HG02759 (cell line): ENCODE measurements at regions not wholly inside any gene's neighbourhood (a gene's known extent, or its start where the extent isn't known, plus 50 kb on each side); places are given as distances from the start of the nearest gene placed in this dataset.

ENCODE experiments used
- ATAC-seq: cut with Tn5 transposase; IDR thresholded peaks from one replicate; pipeline ENCODE4 v1.9.1; 2021; ENCODE audit warnings: mild to moderate bottlenecking, moderate library complexity; ENCODE audit not compliant: unreplicated experiment

GRCh38 chr3:178297740-178298139, 238.5 kb upstream of the KCNMB2 start:
- no peak for ATAC-seq

GRCh38 chr3:178300441-178300959, 235.7 kb upstream of the KCNMB2 start:
- ATAC-seq, result no peak

DNA sequence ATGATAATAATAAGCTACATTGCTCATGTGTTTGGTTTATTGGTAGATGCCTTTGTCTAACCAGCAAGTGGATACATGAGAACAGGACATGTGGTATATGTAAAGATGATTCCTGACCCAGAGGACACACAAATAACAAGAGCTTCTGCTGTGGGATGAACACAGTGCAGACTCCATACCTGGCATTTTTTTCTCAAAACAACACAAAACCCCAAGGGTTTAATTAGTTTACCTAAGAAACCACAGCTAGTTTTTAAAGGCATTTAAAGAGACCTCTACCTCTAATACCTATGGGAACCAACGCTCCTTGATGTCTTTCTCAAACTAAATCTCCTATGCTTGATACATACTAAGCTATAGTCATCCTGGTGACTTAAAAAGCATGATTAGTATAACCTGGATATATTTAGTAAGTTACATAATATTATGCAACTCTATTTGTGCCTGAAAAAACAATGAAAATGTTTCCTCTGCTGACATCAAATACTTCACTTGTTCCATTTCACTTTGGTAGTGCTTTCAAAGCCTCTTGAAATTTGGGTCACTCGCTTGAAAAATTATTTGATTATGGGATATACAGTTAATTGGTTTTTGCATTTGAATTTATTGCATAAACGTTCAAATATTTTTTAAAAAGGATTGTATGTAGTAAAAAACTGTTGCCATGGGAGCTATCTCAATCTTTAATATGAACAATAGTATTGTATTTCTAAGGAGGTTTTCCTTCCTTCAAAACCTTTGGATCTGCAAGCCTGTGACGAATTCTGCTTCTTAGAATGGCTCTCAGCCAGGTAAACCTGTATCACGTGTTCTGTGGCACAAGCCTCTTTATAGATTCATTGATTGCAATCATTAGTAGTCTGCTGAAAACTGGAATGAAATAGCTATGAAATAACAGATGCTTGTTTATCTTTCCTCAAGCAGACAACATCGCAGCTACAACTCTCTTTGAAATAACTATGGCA, 233.0 kb upstream of the KCNMB2 start:
- ATAC-seq, result no peak

- no peak for ATAC-seq
These were observed 231.3 kb upstream of the KCNMB2 start for GRCh38 chr3:178304758-178305467.

DNA sequence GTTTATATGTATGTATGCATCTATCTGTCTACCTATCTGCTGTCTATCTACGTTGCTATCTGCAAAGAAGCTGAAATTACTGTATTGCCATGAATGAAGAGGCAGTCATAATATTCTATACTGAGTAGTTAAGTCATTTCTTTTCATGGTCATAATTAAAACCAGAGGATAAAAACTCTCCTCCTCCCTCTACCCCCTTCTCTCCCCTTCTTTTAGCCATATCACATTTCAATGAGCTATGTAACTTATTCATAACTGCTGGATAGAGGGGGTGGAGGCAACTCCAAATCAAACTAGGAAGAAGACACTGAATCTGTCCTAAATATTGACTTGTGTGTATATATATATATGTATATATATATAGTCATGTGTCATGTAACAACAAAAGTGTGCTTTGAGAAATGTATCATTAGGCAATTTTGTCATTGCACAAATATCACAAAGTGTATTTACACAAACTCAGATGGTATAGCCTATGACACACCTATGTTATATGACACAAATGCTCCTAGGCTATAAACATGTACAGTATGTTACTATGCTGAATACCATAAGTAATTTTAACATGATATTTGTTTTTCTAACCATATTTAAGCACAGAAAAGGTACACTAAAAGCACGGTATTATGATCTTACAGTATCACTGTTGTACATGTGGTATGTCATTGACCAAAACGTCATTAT, 229.7 kb upstream of the KCNMB2 start:
- ATAC-seq, result no peak

DNA sequence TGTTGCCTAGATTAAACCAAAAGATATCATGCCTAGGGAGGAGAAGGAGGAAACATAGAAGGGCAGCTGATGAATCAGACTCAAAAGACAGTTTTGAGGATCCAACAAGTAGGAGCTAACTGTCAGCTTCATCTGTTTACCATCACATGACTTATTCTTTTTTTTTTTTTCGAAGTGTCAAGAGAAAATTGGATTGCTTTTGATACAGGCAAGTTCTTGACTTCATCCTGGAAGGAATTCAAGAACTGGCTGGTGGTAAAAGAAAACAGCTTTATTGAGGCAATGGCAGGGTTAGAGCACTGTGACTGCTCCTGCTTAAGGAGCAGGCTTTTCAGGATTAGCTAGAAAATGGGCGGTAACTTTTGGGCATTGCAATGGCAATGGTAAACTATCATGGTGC, 227.5 kb upstream of the KCNMB2 start:
- no peak for ATAC-seq

DNA sequence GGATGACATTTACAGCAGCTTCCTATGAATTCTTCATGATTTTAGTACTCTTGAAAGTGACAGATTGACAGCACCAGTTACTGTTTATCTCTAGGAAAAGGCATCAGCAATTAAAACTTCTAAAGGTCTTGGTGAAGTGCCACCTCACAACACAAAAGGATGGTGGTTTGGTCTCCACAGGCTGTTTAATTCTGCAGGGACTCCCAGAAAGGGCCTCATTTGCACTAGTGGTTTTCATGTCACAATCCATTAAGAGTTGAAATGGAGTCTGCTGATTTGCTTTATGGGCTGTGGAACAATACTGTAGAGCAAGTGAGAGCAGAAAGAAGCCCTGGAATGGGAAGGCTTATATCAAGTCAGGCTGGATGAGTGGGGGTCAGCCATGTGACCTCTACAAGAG, 225.3 kb upstream of the KCNMB2 start:
- no peak for ATAC-seq

DNA sequence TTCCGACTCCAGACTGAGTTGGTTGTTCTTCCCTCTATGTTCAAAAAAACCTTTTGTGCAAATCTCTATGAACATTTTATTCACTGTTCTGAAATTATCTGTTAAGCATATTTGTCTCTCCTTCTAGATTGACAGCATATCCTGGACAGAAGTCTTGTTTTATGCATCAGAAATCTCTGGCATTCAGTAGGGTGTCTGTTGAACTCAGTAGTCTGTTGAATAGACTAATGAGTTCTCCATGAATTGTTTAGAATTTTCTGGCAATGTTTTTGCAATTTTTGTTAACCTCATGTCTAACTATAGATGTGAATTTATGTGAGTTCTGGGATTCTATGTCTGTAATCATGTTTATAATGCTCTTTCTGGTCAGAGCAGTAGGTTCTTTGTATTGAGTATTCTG, 222.5 kb upstream of the KCNMB2 start:
- ATAC-seq, result no peak

- ATAC-seq, result no peak
These were observed 217.9 kb upstream of the KCNMB2 start for GRCh38 chr3:178318340-178318739.

DNA sequence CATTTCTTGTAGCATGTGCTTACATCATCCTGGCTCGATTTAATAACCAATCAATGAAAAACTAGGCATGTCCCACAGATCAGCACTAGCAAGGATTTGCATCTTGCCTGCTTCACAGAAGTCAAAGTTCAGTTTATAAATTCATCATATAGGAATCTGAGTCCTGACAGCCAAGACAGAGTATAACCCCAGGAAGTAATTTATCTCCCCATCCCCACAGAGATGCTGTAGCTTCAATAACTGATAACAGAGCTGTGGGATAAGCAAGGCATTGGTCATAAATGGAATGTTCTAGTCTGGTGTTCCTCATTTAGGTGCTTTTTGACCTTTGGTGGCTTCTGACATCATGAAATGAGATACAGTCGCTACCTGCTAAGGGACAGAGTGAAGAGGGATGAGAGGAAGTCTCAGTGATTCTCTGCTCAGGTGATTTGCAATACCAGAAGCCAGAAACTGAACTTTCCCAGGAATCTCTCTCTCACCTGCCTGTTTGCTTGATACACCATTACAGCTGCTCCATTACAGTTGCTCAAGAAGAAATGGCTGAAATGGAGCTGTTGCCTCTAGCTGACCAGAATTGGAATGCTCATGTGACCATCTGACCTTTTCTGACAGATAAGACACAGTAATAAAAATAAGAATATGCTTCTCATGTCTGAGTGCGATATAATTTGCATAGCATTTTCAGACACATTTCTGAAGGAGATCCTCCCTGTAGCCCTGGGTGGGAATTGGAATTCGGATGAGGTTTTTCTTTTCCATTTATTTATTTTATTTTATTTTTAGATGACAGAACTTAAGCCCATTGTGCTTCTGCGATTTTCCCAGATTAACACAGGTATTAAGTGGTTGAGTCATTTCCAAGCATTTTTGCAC, 217.1 kb upstream of the KCNMB2 start:
- no peak for ATAC-seq

DNA sequence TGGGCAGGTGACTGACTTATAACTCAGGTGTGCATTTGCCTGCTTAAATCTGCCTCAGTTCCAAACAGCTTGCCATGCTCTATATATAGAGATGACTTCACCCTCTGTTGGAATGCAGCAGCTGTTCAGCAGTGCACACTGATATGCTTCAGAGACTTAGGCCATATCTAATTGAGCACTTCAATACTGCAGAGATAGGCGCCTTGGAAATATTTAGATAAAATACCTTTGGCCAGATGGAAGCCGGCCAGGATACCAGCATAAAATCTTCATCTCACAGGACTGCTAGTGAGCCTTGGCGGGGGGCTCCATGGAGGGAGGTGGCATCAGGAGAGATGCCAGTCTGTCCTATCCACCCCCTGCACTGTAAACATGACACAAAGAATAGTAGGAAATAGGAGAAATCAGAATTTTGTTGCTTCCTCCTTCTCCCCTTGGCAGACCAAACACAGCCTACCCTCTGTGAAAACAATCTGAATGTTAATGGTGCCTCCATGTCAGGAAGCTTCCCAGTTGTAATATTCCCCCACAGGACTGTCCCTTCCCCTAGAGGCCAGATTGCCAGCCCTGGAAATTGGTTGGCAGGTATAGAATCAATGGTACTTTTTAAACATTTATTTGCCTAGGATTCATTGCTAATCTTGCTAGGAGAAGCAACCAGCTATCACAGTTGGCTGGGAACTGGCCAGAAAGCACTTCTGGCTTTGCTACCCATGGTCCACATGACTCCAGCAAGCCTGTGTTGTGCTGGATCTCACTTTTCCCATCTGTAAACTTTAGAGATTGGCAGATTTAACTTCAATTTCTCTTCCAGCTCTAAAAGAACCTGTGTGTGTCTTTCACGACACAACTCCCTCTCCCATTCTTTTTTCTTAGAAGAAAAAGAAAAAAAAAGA, 215.5 kb upstream of the KCNMB2 start:
- ATAC-seq, result no peak

DNA sequence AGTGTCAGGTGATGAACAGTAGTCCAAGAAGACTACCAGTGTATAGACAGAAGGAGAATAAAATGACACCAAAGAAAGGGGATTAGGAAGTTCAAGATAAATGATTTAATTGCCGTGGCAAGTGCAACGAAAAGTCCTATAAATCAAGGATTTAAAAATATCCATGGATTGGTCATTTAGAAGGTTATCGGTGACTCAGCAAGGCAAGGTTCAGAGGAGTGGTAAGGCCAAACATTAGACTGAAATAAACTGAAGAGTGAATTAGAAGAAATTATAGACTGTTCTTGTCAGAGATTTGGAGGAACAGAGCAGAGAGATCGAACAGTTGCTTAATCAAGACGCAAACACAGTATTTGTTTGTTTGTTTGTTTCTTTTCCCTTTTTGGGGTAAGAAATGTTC, 211.9 kb upstream of the KCNMB2 start:
- no peak for ATAC-seq

DNA sequence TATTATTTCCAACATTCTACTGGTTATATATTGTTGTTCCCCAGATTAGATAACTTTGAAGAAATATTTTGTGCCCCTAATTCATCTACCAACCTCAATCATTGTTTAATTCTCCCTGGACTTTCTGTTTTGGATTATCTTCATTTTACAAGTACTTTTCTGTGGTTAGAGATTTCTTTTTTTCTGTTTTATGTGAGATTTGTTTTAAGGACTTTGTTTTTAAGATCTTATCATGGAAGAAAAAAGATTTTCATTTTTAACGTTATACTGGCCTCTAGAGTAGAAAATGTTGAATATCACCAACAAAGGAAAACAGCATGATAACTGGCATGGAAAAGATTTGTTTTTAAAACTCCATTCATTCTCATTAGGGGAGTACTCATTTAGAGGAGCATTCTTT, 210.9 kb upstream of the KCNMB2 start:
- ATAC-seq, result no peak

DNA sequence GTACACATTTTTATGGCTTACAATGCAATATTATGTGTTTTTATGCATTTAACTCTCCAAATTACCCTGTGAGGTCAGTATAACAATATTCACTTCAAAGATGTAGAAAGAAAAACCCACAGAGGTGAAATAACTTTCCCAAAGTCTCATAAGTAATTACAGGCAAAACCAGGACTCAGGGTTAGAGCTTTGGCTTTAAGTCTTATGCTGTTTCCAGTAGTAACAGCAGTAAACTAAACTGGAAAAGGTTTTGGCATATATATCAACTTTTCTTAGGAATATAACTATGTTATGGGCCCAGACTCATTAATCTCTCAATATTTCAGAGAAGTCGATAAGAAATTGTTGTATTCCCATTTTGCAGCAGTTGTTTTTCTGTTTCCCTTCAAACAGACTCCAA, 206.3 kb upstream of the KCNMB2 start:
- ATAC-seq, result no peak

GRCh38 chr3:178334239-178334638, 202.0 kb upstream of the KCNMB2 start:
- no peak for ATAC-seq

- ATAC-seq, result no peak
These were observed 199.9 kb upstream of the KCNMB2 start for GRCh38 chr3:178336336-178336735.

GRCh38 chr3:178340506-178340905, 195.7 kb upstream of the KCNMB2 start:
- ATAC-seq, result no peak

DNA sequence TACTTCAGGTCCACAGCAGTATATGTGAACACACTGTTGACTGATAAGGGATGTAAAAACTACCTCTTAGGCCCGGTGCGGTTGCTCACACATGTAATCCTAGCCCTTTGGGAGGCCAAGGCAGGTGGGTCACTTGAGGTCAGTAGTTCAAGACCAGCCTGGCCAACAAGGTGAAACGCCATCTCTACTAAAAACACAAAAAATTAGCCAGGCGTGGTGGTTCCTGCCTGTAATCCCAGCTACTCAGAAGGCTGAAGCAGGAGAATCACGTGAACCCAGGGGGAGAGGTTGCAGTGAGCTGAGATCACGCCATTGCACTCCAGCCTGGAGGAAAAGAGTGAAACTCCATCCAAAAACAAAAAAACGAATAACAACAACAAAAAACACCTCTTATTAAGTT, 194.6 kb upstream of the KCNMB2 start:
- no peak for ATAC-seq

GRCh38 chr3:178342111-178342510, 194.1 kb upstream of the KCNMB2 start:
- no peak for ATAC-seq
